Gastrocnemius medialis (tissue), 4 donors: ENCODE measurements at regions not wholly inside any gene's neighbourhood (a gene's known extent, or its start where the extent isn't known, plus 50 kb on each side); places are given as distances from the start of the nearest gene placed in this dataset.

Source experiments
- ATAC-seq, 2 donors: fragments of 150-250 bp; one replicate each; pipeline ENCODE4 v1.9.1; 2016
- DNase-seq, 2 donors: peaks; one replicate each; pipeline ENCODE4 v3.0.0-alpha.2; 2019
- H3K27ac ChIP-seq, 4 donors: fragments of 200-600 bp; sonication (generic); 1 replicate in 1 of 4; 2 replicates in 3 of 4; pipeline ENCODE4 v1.5.1; 2016 to 2018; ENCODE audit warnings: mild to moderate bottlenecking in 2 of 4, moderate library complexity in 1 of 4
- H3K27me3 ChIP-seq, 3 donors: fragments of 200-600 bp; sonication (generic) in 2 of 3; 1 replicate in 1 of 3; 2 replicates in 2 of 3; pipeline versions ENCODE4 v1.5.1 to v1.6.0; 2016 to 2019; ENCODE audit warnings: mild to moderate bottlenecking in 1 of 3, moderate library complexity in 1 of 3
- H3K36me3 ChIP-seq, 2 donors: fragments of 200-600 bp; sonication (generic) in 1 of 2; one replicate each; pipeline ENCODE4 v1.5.1; 2017 to 2018
- H3K4me1 ChIP-seq, 2 donors: fragments of 200-600 bp; sonication (generic) in 1 of 2; one replicate each; pipeline ENCODE4 v1.5.1; 2016 to 2017; ENCODE audit warnings: mild to moderate bottlenecking in 2 of 2
- H3K4me3 ChIP-seq, 4 donors: fragments of 200-600 bp; sonication (generic) in 3 of 4; 1 replicate in 1 of 4; 2 replicates in 3 of 4; pipeline ENCODE4 v1.5.1; 2016 to 2019; ENCODE audit warnings: mild to moderate bottlenecking in 2 of 4
- H3K9me3 ChIP-seq, 3 donors: fragments of 200-600 bp; sonication (generic) in 2 of 3; 1 replicate in 1 of 3; 2 replicates in 2 of 3; pipeline ENCODE4 v1.5.1; 2016 to 2019
- CTCF ChIP-seq, 5 experiments: fragments of 450-650 bp in 3 of 5; fragments of 200-600 bp in 2 of 5; sonication (generic) in 2 of 5; IDR thresholded peaks in 4 of 5; conservative IDR thresholded peaks in 1 of 5; 1 replicate in 4 of 5; 2 replicates in 1 of 5; pipeline ENCODE4 v1.5.1; 2016 to 2019; ENCODE audit warnings: antibody characterized with exemption in 5 of 5, mild to moderate bottlenecking in 3 of 5, moderate library complexity in 3 of 5
- POLR2A ChIP-seq, 2 donors: fragments of 450-650 bp; IDR thresholded peaks; one replicate each; pipeline ENCODE4 v1.6.1; 2017; ENCODE audit warnings: antibody characterized with exemption in 2 of 2, mild to moderate bottlenecking in 2 of 2, moderate library complexity in 2 of 2
- in situ Hi-C, 4 donors: fragments of 200-750 bp; cut with MboI; loops; one replicate each; pipeline versions ENCODE4 v1.15.0 to v1.8.0; 2017; ENCODE audit warnings: low sequenced_read_pairs in 4 of 4
- intact Hi-C: fragments of 100-400 bp; cut with DNase I; formaldehyde crosslinking; loops from one replicate; pipeline ENCODE4 v1.15.1; 2023; ENCODE audit warnings: low total_unique reads

- no peaks in the 10 kb centered on the region for H3K4me1 ChIP-seq
- H3K4me3 ChIP-seq = no peak overlapping the region
- in situ Hi-C loops = no loop called here
- intact Hi-C loops = no loop called here
- no peaks in the 10 kb centered on the region for H3K36me3 ChIP-seq
- no peaks in the 10 kb centered on the region for H3K27me3 ChIP-seq
- ATAC-seq (no peak), DNase-seq (no peak)
- no peaks in the 10 kb centered on the region for H3K9me3 ChIP-seq
- no peak overlapping the region for H3K27ac ChIP-seq
- no peak for TF ChIP-seq POLR2A (IDR thresholded peaks at IDR 0.05)
- TF ChIP-seq CTCF (IDR thresholded peaks at IDR 0.05 in 4 of 5, conservative IDR thresholded peaks at IDR 0.05 in 1 of 5) = no peak
Measured at GRCh38 chr4:144202081-144202480, 61.6 kb upstream of the GYPA start.

- TF ChIP-seq CTCF (IDR thresholded peaks at IDR 0.05 in 4 of 5, conservative IDR thresholded peaks at IDR 0.05 in 1 of 5) (no peak), POLR2A (IDR thresholded peaks at IDR 0.05) (no peak)
- in situ Hi-C loops (no loop called here), intact Hi-C loops (no loop called here)
- H3K9me3 ChIP-seq = no peaks in the 10 kb centered on the region
- ATAC-seq = no peak
- H3K4me3 ChIP-seq = no peak overlapping the region
- no peak overlapping the region for H3K27ac ChIP-seq
- H3K4me1 ChIP-seq = no peaks in the 10 kb centered on the region
- no peaks in the 10 kb centered on the region for H3K27me3 ChIP-seq
- DNase-seq = no peak
- H3K36me3 ChIP-seq = no peaks in the 10 kb centered on the region
Measured at GRCh38 chr4:144203155-144203554, 62.6 kb upstream of the GYPA start.

- intact Hi-C loops = no loop called here
- Histone ChIP-seq H3K9me3 (no peaks in the 10 kb centered on the region), H3K4me3 (no peak overlapping the region), H3K4me1 (no peaks in the 10 kb centered on the region), H3K36me3 (no peaks in the 10 kb centered on the region), H3K27ac (no peak overlapping the region), H3K27me3 (no peaks in the 10 kb centered on the region)
- DNase-seq (no peak), ATAC-seq (no peak)
- in situ Hi-C loops = no loop called here
- no peak for TF ChIP-seq CTCF (IDR thresholded peaks at IDR 0.05 in 4 of 5, conservative IDR thresholded peaks at IDR 0.05 in 1 of 5)
- no peak for TF ChIP-seq POLR2A (IDR thresholded peaks at IDR 0.05)
Measured at GRCh38 chr4:144204431-144204830, 63.9 kb upstream of the GYPA start.

GRCh38 chr4:144206711-144207110, 66.2 kb upstream of the GYPA start:
- intact Hi-C loops = no loop called here
- ATAC-seq = no peak
- TF ChIP-seq CTCF (IDR thresholded peaks at IDR 0.05 in 4 of 5, conservative IDR thresholded peaks at IDR 0.05 in 1 of 5) (no peak), POLR2A (IDR thresholded peaks at IDR 0.05) (no peak)
- no peak for DNase-seq
- no peaks in the 10 kb centered on the region for H3K9me3 ChIP-seq
- in situ Hi-C loops = no loop called here
- H3K27me3 ChIP-seq = no peaks in the 10 kb centered on the region
- H3K27ac ChIP-seq = no peak overlapping the region
- no peak overlapping the region for H3K4me3 ChIP-seq
- H3K36me3 ChIP-seq = no peaks in the 10 kb centered on the region
- no peaks in the 10 kb centered on the region for H3K4me1 ChIP-seq

GRCh38 chr4:144208074-144208473, 67.6 kb upstream of the GYPA start:
- Histone ChIP-seq H3K36me3 (no peaks in the 10 kb centered on the region), H3K27me3 (no peaks in the 10 kb centered on the region), H3K27ac (no peak overlapping the region), H3K4me1 (no peaks in the 10 kb centered on the region), H3K9me3 (no peaks in the 10 kb centered on the region), H3K4me3 (no peak overlapping the region)
- intact Hi-C loops = no loop called here
- in situ Hi-C loops = no loop called here
- no peak for TF ChIP-seq CTCF (IDR thresholded peaks at IDR 0.05 in 4 of 5, conservative IDR thresholded peaks at IDR 0.05 in 1 of 5)
- TF ChIP-seq POLR2A (IDR thresholded peaks at IDR 0.05) = no peak
- ATAC-seq = no peak
- DNase-seq = no peak
